ENCODE measurements at regions not wholly inside any gene's neighbourhood (a gene's known extent, or its start where the extent isn't known, plus 50 kb on each side); places are given as distances from the start of the nearest gene placed in this dataset.
A peak's percentile ranks its signal among the peaks of the same experiment; 100 is the strongest.
"Not testable (repeated sequence)": the region's sequence is repeated elsewhere in the genome, so short reads cannot be mapped to it uniquely, and the experiment has no call there.

GRCh38 chr21:6556516-6556915, 3964.9 kb upstream of the TPTE start:
- not testable (repeated sequence) for DNase-seq (ENCODE audit: low read depth in 2 of 2)

GRCh38 chr21:6557415-6557814, 3964.0 kb upstream of the TPTE start:
- DNase-seq (ENCODE audit: low read depth in 2 of 2) = not testable (repeated sequence)

GRCh38 chr21:6561168-6561567, 3960.2 kb upstream of the TPTE start:
- not testable (repeated sequence) for DNase-seq (ENCODE audit: low read depth in 2 of 2)

GRCh38 chr21:6561578-6561977, 3959.8 kb upstream of the TPTE start:
- DNase-seq (ENCODE audit: low read depth in 2 of 2) = not testable (repeated sequence)

GRCh38 chr21:6564543-6565166, 3956.7 kb upstream of the TPTE start:
- DNase-seq (ENCODE audit: low read depth in 2 of 2) = not testable (repeated sequence)

- DNase-seq (ENCODE audit: low read depth in 2 of 2) = peak in 1 of 2 experiments; percentile 4
Measured at GRCh38 chr21:6565190-6566094, 3955.9 kb upstream of the TPTE start.

GRCh38 chr21:6567542-6567941, 3953.8 kb upstream of the TPTE start:
- DNase-seq (ENCODE audit: low read depth in 2 of 2) = not testable (repeated sequence)

- not testable (repeated sequence) for DNase-seq (ENCODE audit: low read depth in 2 of 2)
Measured at GRCh38 chr21:6569152-6569551, 3952.2 kb upstream of the TPTE start.

GRCh38 chr21:6569587-6570392, 3951.6 kb upstream of the TPTE start:
- DNase-seq (ENCODE audit: low read depth in 2 of 2) = not testable (repeated sequence)

- not testable (repeated sequence) for DNase-seq (ENCODE audit: low read depth in 2 of 2)
Measured at GRCh38 chr21:6570700-6571368, 3950.5 kb upstream of the TPTE start.

GRCh38 chr21:6573576-6573975, 3947.8 kb upstream of the TPTE start:
- DNase-seq (ENCODE audit: low read depth in 2 of 2) = not testable (repeated sequence)

- DNase-seq (ENCODE audit: low read depth in 2 of 2) = not testable (repeated sequence)
Measured at GRCh38 chr21:6579801-6580200, 3941.6 kb upstream of the TPTE start.
